KMS-11 (cell line): ENCODE measurements at regions not wholly inside any gene's neighbourhood (a gene's known extent, or its start where the extent isn't known, plus 50 kb on each side); places are given as distances from the start of the nearest gene placed in this dataset.

ENCODE experiments used
- H2AFZ ChIP-seq: fragments of 200-600 bp; sonication (generic); 2 replicates; pipeline ENCODE4 v1.6.1; 2016; ENCODE audit warnings: antibody characterized with exemption, mixed run types, low read depth
- H3K27ac ChIP-seq: fragments of 200-600 bp; sonication (generic); 2 replicates; pipeline ENCODE4 v1.6.1; 2016; ENCODE audit warnings: mild to moderate bottlenecking, mixed run types
- H3K27me3 ChIP-seq: fragments of 200-600 bp; sonication (generic); 2 replicates; pipeline ENCODE4 v1.6.1; 2017; ENCODE audit warnings: mild to moderate bottlenecking, low read depth, mixed run types, moderate library complexity; ENCODE audit not compliant: insufficient read depth
- H3K36me3 ChIP-seq: fragments of 200-600 bp; sonication (generic); 2 replicates; pipeline ENCODE4 v1.6.1; 2017; ENCODE audit warnings: mild to moderate bottlenecking, mixed run types; ENCODE audit not compliant: insufficient read depth
- H3K4me1 ChIP-seq: fragments of 200-600 bp; sonication (generic); 2 replicates; pipeline ENCODE4 v1.6.1; 2016; ENCODE audit warnings: mild to moderate bottlenecking, low read depth, mixed run types; ENCODE audit not compliant: poor library complexity, severe bottlenecking
- H3K4me2 ChIP-seq: fragments of 200-600 bp; sonication (generic); 2 replicates; pipeline ENCODE4 v1.7.0; 2016; ENCODE audit warnings: mild to moderate bottlenecking, mixed run types
- H3K4me3 ChIP-seq: fragments of 200-600 bp; sonication (generic); IDR thresholded peaks from 2 replicates; pipeline ENCODE4 v1.6.1; 2017; ENCODE audit warnings: low read depth, low read length, mixed read lengths; ENCODE audit not compliant: insufficient read depth
- H3K79me2 ChIP-seq: fragments of 200-600 bp; sonication (generic); 2 replicates; pipeline ENCODE4 v1.6.1; 2016; ENCODE audit warnings: low read depth, mixed run types; ENCODE audit not compliant: insufficient read depth
- H3K9ac ChIP-seq: fragments of 200-600 bp; sonication (generic); 2 replicates; pipeline ENCODE4 v1.6.1; 2016; ENCODE audit warnings: mild to moderate bottlenecking, mixed run types
- H4K20me1 ChIP-seq: fragments of 200-600 bp; sonication (generic); 2 replicates; pipeline ENCODE4 v1.6.1; 2016; ENCODE audit warnings: mild to moderate bottlenecking, mixed run types; ENCODE audit not compliant: insufficient read depth
- CTCF ChIP-seq: fragments of 200-600 bp; sonication (generic); conservative IDR thresholded peaks from 2 replicates; pipeline ENCODE4 v1.6.1; 2017; ENCODE audit warnings: low read depth, mild to moderate bottlenecking, antibody characterized with exemption, low read length, moderate library complexity, mixed read lengths

GRCh38 chr14:53441789-53442188 is 288.7 kb upstream of the DDHD1 start:
- no peak overlapping the region for H3K4me2 ChIP-seq
- no peaks in the 10 kb centered on the region for H4K20me1 ChIP-seq
- H3K9ac ChIP-seq = no peak overlapping the region
- H3K27me3 ChIP-seq = no peaks in the 10 kb centered on the region
- no peak overlapping the region for H3K27ac ChIP-seq
- no peaks in the 10 kb centered on the region for H3K4me1 ChIP-seq
- H2AFZ ChIP-seq = no peak overlapping the region
- TF ChIP-seq CTCF = no peak
- H3K36me3 ChIP-seq = no peaks in the 10 kb centered on the region
- H3K4me3 ChIP-seq = no peak overlapping the region
- H3K79me2 ChIP-seq = no peaks in the 10 kb centered on the region

- H3K4me1 ChIP-seq = no peaks in the 10 kb centered on the region
Measured at GRCh38 chr14:53437858-53438257, 284.7 kb upstream of the DDHD1 start.

GRCh38 chr14:53432378-53432802 is 279.3 kb upstream of the DDHD1 start:
- Histone ChIP-seq H3K36me3 (no peaks in the 10 kb centered on the region), H3K27ac (no peak overlapping the region), H3K9ac (no peak overlapping the region), H3K4me2 (no peak overlapping the region), H3K79me2 (no peaks in the 10 kb centered on the region), H4K20me1 (no peaks in the 10 kb centered on the region), H2AFZ (no peak overlapping the region), H3K27me3 (no peaks in the 10 kb centered on the region), H3K4me3 (no peak overlapping the region), H3K4me1 (no peaks in the 10 kb centered on the region)
- peak; percentile 74 for TF ChIP-seq CTCF

More at GRCh38 chr14:53437858-53438257, 284.7 kb upstream of the DDHD1 start:
- Histone ChIP-seq H3K36me3 (no peaks in the 10 kb centered on the region), H3K27me3 (no peaks in the 10 kb centered on the region), H4K20me1 (no peaks in the 10 kb centered on the region), H3K27ac (no peak overlapping the region), H3K79me2 (no peaks in the 10 kb centered on the region), H2AFZ (no peak overlapping the region), H3K4me2 (no peak overlapping the region), H3K9ac (no peak overlapping the region), H3K4me3 (no peak overlapping the region)
- no peak for TF ChIP-seq CTCF

GRCh38 chr14:53430870-53431269 is 277.7 kb upstream of the DDHD1 start:
- H3K4me1 ChIP-seq = no peaks in the 10 kb centered on the region
- H3K27ac ChIP-seq = no peak overlapping the region
- no peaks in the 10 kb centered on the region for H3K79me2 ChIP-seq
- H4K20me1 ChIP-seq = no peaks in the 10 kb centered on the region
- no peaks in the 10 kb centered on the region for H3K27me3 ChIP-seq
- H3K9ac ChIP-seq = no peak overlapping the region
- no peak overlapping the region for H2AFZ ChIP-seq
- no peak overlapping the region for H3K4me2 ChIP-seq
- TF ChIP-seq CTCF = no peak
- H3K4me3 ChIP-seq = no peak overlapping the region
- no peaks in the 10 kb centered on the region for H3K36me3 ChIP-seq
